Left lung (tissue), 4 donors: ENCODE measurements at regions not wholly inside any gene's neighbourhood (a gene's known extent, or its start where the extent isn't known, plus 50 kb on each side); places are given as distances from the start of the nearest gene placed in this dataset.

Experiments
- ATAC-seq: fragments of 200-7000 bp; cut with Tn5 transposase; one replicate; pipeline ENCODE4 v1.9.1; 2020; ENCODE audit warnings: moderate library complexity
- DNase-seq, 4 donors: peaks; one replicate each; pipeline ENCODE4 v3.0.0-alpha.2; 2013 to 2020
- H3K27ac ChIP-seq, 2 donors: fragments of 200-600 bp; sonication (generic) in 1 of 2; one replicate each; pipeline versions ENCODE4 v1.5.0 to v1.8.0; 2020 to 2021
- H3K27me3 ChIP-seq, 2 donors: fragments of 200-600 bp; sonication (generic) in 1 of 2; one replicate each; pipeline versions ENCODE4 v1.5.0 to v1.8.0; 2020 to 2021
- H3K36me3 ChIP-seq, 2 donors: fragments of 200-600 bp; sonication (generic) in 1 of 2; one replicate each; pipeline versions ENCODE4 v1.5.0 to v1.8.0; 2020 to 2021
- H3K4me1 ChIP-seq, 2 donors: fragments of 200-600 bp; one replicate each; pipeline ENCODE4 v1.8.0; 2021
- H3K4me3 ChIP-seq, 2 donors: fragments of 200-600 bp; sonication (generic) in 1 of 2; one replicate each; pipeline versions ENCODE4 v1.5.0 to v1.8.0; 2020 to 2021; ENCODE audit warnings: mild to moderate bottlenecking in 1 of 2
- H3K9me3 ChIP-seq, 2 donors: fragments of 200-600 bp; sonication (generic) in 1 of 2; one replicate each; pipeline versions ENCODE4 v1.5.0 to v1.8.0; 2020 to 2021
- CTCF ChIP-seq, 2 donors: fragments of 200-600 bp; sonication (generic) in 1 of 2; IDR thresholded peaks; one replicate each; pipeline versions ENCODE4 v1.5.0 to v1.8.0; 2021; ENCODE audit warnings: antibody characterized with exemption in 2 of 2
- intact Hi-C, 2 donors: fragments of 100-400 bp; cut with DNase I; formaldehyde crosslinking; loops; one replicate each; pipeline versions ENCODE4 v1.11.2 to v1.14.2; 2022
- donor health status: DM: no; HTN: yes; CAD: no.
- donor health status: DM: no; HTN: no; CAD: no.

DNA sequence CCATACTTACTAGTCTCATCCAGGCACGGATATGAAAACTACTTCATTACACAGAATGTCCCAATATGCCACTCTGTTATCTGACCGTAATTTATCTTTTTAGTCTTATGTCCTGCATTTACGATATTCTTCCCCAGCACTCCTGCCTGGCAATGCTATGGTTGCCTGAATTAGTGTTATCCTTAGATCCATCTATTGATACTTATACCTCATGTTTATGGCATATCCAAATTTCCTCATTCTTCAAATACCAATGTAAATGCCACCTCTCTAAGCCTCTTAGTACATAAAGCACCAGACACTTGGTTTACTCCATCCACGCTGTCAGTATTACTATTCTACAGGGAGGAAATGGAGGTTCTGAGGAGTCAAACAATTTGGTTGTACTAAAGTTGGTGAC, 507.8 kb upstream of the NMUR2 start:
- no peak for TF ChIP-seq CTCF (IDR thresholded peaks at IDR 0.05)
- Histone ChIP-seq H3K27ac (no peak overlapping the region), H3K4me3 (no peak overlapping the region), H3K36me3 (no peaks in the 10 kb centered on the region), H3K9me3 (peaks cover 0 to 14% of the 10 kb centered on the region in 2 donors), H3K4me1 (no peaks in the 10 kb centered on the region), H3K27me3 (no peaks in the 10 kb centered on the region)
- DNase-seq = no peak
- no peak for ATAC-seq
- intact Hi-C loops = no loop called here

DNA sequence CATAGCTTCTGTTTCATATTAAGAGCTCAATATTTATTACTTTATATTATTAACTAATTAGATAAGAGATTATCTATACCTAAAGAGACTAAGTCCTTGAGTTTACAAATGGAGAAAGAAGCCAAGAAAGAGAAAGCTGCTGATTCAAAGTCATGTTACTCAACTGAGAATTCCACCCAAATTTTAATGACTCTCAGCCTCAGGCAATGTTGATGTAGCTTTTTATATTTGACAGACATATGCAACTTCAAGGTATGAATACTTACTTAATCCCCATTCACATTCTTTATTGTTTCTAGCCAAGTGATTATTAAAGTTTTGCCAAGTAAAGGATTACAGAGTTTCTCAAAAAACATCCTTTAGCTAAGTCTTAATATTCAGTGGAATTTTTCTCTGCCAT, 527.5 kb upstream of the NMUR2 start:
- no peak for TF ChIP-seq CTCF (IDR thresholded peaks at IDR 0.05)

DNA sequence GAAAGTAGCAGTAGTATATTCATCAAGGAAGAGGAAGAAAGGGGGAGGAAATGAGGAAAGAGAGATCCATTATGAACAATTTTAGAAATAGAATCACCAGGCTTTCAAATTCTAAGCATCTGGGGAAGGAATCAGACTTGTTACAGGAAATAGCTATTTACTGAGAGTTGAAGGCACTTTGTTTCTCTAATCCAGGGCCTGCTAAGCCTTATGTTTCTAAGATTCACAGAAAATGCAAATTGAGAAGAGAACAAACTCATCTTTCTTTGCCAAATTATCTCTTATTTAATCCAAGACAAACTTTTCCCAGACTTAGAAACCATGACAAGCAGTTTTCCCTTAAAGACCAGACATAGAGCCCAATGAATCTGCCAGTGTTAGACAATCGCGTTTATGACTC, 528.0 kb upstream of the NMUR2 start:
- Histone ChIP-seq H3K27me3 (no peaks in the 10 kb centered on the region), H3K4me1 (no peaks in the 10 kb centered on the region), H3K4me3 (no peak overlapping the region), H3K36me3 (no peaks in the 10 kb centered on the region), H3K9me3 (peaks cover 0 to 9% of the 10 kb centered on the region in 2 donors), H3K27ac (no peak overlapping the region)
- DNase-seq (no peak), ATAC-seq (no peak)
- no peak for TF ChIP-seq CTCF (IDR thresholded peaks at IDR 0.05)
- intact Hi-C loops = no loop called here

More for the DNA sequence above, 527.5 kb upstream of the NMUR2 start:
- no peak for DNase-seq
- Histone ChIP-seq H3K36me3 (no peaks in the 10 kb centered on the region), H3K4me1 (no peaks in the 10 kb centered on the region), H3K27me3 (no peaks in the 10 kb centered on the region), H3K27ac (no peak overlapping the region), H3K4me3 (no peak overlapping the region), H3K9me3 (peaks cover 0 to 5% of the 10 kb centered on the region in 2 donors)
- intact Hi-C loops = no loop called here
- ATAC-seq = no peak

- DNase-seq = no peak
- Histone ChIP-seq H3K36me3 (no peaks in the 10 kb centered on the region), H3K9me3 (peaks cover 0 to 18% of the 10 kb centered on the region in 2 donors), H3K27me3 (no peaks in the 10 kb centered on the region), H3K4me1 (no peaks in the 10 kb centered on the region), H3K27ac (no peak overlapping the region), H3K4me3 (no peak overlapping the region)
- ATAC-seq = no peak
- intact Hi-C loops = no loop called here
- TF ChIP-seq CTCF (IDR thresholded peaks at IDR 0.05) = no peak
Observed at GRCh38 chr5:152938630-152939029, 533.6 kb upstream of the NMUR2 start.

GRCh38 chr5:152942633-152943336, 537.7 kb upstream of the NMUR2 start:
- H3K4me1 ChIP-seq = no peaks in the 10 kb centered on the region
- DNase-seq = no peak
- no peak overlapping the region for H3K27ac ChIP-seq
- no peak for ATAC-seq
- intact Hi-C loops = no loop called here
- TF ChIP-seq CTCF (IDR thresholded peaks at IDR 0.05) = no peak
- no peaks in the 10 kb centered on the region for H3K36me3 ChIP-seq
- H3K27me3 ChIP-seq = no peaks in the 10 kb centered on the region
- peaks cover 0 to 15% of the 10 kb centered on the region in 2 donors for H3K9me3 ChIP-seq
- no peak overlapping the region for H3K4me3 ChIP-seq
